ENCODE measurements at regions not wholly inside any gene's neighbourhood (a gene's known extent, or its start where the extent isn't known, plus 50 kb on each side); places are given as distances from the start of the nearest gene placed in this dataset.

DNA sequence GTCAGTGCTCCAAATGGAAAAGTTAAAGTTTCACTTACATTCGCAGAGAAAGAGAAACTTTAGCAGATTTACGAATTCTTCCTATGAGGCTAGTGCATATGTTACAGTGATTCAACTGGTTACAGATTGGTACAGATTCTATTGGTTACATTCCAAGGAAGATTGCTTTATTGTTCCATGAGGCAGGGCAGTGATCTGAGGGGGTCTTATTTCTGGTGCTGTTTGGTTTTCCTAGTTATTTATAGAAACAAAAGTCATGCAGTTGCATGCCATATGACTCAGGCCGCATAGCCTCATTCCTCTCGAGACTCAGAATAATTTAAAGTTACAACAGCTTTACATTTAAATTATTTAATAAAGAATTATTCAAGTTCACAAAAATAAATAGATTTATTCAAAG lies 385.4 kb upstream of the SYT4 start:
- no peaks in the 10 kb centered on the region for H3K4me1 Mint-ChIP-seq (ENCODE audit: low read depth)
- H3K4me1 ChIP-seq (ENCODE audit: insufficient read depth, low read length) = no peaks in the 10 kb centered on the region
- CTCF ChIA-PET = no interaction called here
- intact Hi-C loops (cut with DNase I, micrococcal nuclease) = no loop called here
- no peaks in the 10 kb centered on the region for H3K9me3 ChIP-seq (ENCODE audit: control insufficient read depth in 1 of 2, insufficient read depth in 1 of 2, low read length in 2 of 2)
- ATAC-seq (ENCODE audit: poor library complexity) (no peak), DNase-seq (no peak)
- no peak overlapping the region for H3K27ac ChIP-seq (ENCODE audit: low read depth in 1 of 2, low read length in 2 of 2)
- no peak for TF ChIP-seq CTCF (IDR thresholded peaks at IDR 0.05)
- H3K4me3 ChIP-seq (ENCODE audit: low read length) = no peak overlapping the region
- no peak overlapping the region for H3K27ac Mint-ChIP-seq
- H3K27me3 ChIP-seq (ENCODE audit: control insufficient read depth in 1 of 2, insufficient read depth in 2 of 2, low read length in 2 of 2) = no peaks in the 10 kb centered on the region
- H3K27me3 Mint-ChIP-seq = no peaks in the 10 kb centered on the region
- H3K36me3 Mint-ChIP-seq (ENCODE audit: low read depth) = no peaks in the 10 kb centered on the region
- POLR2A ChIA-PET = no interaction called here
- no peaks in the 10 kb centered on the region for H3K36me3 ChIP-seq (ENCODE audit: insufficient read depth, low read length)
- peaks cover 2% of the 10 kb centered on the region for H3K9me3 Mint-ChIP-seq
- H3K4me3 Mint-ChIP-seq = no peak overlapping the region

DNA sequence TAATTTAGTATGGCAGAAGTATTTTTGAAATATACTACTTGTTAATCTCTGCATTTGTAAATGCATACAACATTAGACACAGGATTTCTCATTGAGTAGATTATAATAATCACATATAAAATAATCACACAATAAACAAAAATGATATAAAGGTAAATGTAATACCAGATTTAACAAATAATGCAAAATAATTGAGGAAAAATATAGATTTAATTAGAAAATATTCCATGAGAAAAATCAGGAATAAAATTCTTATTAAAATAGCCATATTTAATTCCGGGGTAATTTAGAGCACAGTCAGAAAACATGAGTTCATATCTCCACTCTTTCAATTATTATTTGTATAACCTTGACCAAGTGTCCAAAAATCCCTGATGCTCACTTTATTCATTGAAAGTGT lies 385.9 kb upstream of the SYT4 start:
- Mint-ChIP-seq H3K4me3 (no peak overlapping the region), H3K27ac (no peak overlapping the region), H3K9me3 (peaks cover 2% of the 10 kb centered on the region), H3K36me3 (ENCODE audit: low read depth) (no peaks in the 10 kb centered on the region), H3K27me3 (no peaks in the 10 kb centered on the region), H3K4me1 (ENCODE audit: low read depth) (no peaks in the 10 kb centered on the region)
- Histone ChIP-seq H3K27ac (ENCODE audit: low read depth in 1 of 2, low read length in 2 of 2) (no peak overlapping the region), H3K9me3 (ENCODE audit: control insufficient read depth in 1 of 2, insufficient read depth in 1 of 2, low read length in 2 of 2) (no peaks in the 10 kb centered on the region), H3K27me3 (ENCODE audit: control insufficient read depth in 1 of 2, insufficient read depth in 2 of 2, low read length in 2 of 2) (no peaks in the 10 kb centered on the region), H3K4me3 (ENCODE audit: low read length) (no peak overlapping the region), H3K36me3 (ENCODE audit: insufficient read depth, low read length) (no peaks in the 10 kb centered on the region), H3K4me1 (ENCODE audit: insufficient read depth, low read length) (no peaks in the 10 kb centered on the region)
- intact Hi-C loops (cut with DNase I, micrococcal nuclease) = no loop called here
- CTCF ChIA-PET = no interaction called here
- no peak for TF ChIP-seq CTCF (IDR thresholded peaks at IDR 0.05)
- POLR2A ChIA-PET = no interaction called here
- DNase-seq = no peak
- ATAC-seq (ENCODE audit: poor library complexity) = no peak

GRCh38 chr18:43664487-43665008 lies 387.3 kb upstream of the SYT4 start:
- no peak for DNase-seq
- no peak for TF ChIP-seq CTCF (IDR thresholded peaks at IDR 0.05)
- Histone ChIP-seq H3K4me1 (ENCODE audit: insufficient read depth, low read length) (no peaks in the 10 kb centered on the region), H3K9me3 (ENCODE audit: control insufficient read depth in 1 of 2, insufficient read depth in 1 of 2, low read length in 2 of 2) (no peaks in the 10 kb centered on the region), H3K36me3 (ENCODE audit: insufficient read depth, low read length) (no peaks in the 10 kb centered on the region), H3K27me3 (ENCODE audit: control insufficient read depth in 1 of 2, insufficient read depth in 2 of 2, low read length in 2 of 2) (no peaks in the 10 kb centered on the region), H3K4me3 (ENCODE audit: low read length) (no peak overlapping the region), H3K27ac (ENCODE audit: low read depth in 1 of 2, low read length in 2 of 2) (no peak overlapping the region)
- H3K4me1 Mint-ChIP-seq (ENCODE audit: low read depth) = no peaks in the 10 kb centered on the region
- POLR2A ChIA-PET = no interaction called here
- H3K36me3 Mint-ChIP-seq (ENCODE audit: low read depth) = no peaks in the 10 kb centered on the region
- H3K4me3 Mint-ChIP-seq = no peak overlapping the region
- peaks cover 2% of the 10 kb centered on the region for H3K9me3 Mint-ChIP-seq
- H3K27me3 Mint-ChIP-seq = no peaks in the 10 kb centered on the region
- CTCF ChIA-PET = no interaction called here
- intact Hi-C loops (cut with DNase I, micrococcal nuclease) = no loop called here
- no peak for ATAC-seq (ENCODE audit: poor library complexity)
- no peak overlapping the region for H3K27ac Mint-ChIP-seq
